PC-9 (cell line): ENCODE measurements at regions not wholly inside any gene's neighbourhood (a gene's known extent, or its start where the extent isn't known, plus 50 kb on each side); places are given as distances from the start of the nearest gene placed in this dataset.

Experiments used
- EZH2 ChIP-seq: fragments of 200-600 bp; sonication (generic); IDR thresholded peaks from 2 replicates; pipeline ENCODE4 v1.8.0; 2017; ENCODE audit warnings: antibody characterized with exemption, low read depth
- TF ChIP-seq, protein P1 (sequence below): fragments of 200-600 bp; sonication (generic); conservative IDR thresholded peaks from 2 replicates; pipeline ENCODE4 v1.6.1; 2017; ENCODE audit warnings: mixed run types, antibody characterized with exemption, mild to moderate bottlenecking, moderate library complexity

DNA sequence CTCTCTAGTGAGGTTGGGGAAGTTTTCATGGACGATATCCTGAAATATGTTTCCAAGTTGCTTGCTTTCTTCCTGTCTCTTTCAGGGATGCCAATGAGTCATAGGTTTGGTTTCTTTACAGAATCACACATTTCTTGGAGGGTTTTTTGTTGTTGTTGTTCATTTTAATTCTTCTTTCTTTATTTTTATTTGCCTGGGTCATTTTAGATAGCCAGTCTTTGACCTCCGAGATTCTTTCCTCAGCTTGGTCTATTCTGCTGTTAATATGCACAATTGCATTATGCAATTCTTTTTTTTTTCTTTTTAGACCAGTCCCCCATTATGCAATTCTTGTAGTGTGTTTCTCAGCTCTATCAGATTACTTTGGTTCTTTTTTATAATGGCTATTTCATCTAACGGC lies 338.9 kb downstream of the AEBP2 start:
- TF ChIP-seq, protein P1, sequence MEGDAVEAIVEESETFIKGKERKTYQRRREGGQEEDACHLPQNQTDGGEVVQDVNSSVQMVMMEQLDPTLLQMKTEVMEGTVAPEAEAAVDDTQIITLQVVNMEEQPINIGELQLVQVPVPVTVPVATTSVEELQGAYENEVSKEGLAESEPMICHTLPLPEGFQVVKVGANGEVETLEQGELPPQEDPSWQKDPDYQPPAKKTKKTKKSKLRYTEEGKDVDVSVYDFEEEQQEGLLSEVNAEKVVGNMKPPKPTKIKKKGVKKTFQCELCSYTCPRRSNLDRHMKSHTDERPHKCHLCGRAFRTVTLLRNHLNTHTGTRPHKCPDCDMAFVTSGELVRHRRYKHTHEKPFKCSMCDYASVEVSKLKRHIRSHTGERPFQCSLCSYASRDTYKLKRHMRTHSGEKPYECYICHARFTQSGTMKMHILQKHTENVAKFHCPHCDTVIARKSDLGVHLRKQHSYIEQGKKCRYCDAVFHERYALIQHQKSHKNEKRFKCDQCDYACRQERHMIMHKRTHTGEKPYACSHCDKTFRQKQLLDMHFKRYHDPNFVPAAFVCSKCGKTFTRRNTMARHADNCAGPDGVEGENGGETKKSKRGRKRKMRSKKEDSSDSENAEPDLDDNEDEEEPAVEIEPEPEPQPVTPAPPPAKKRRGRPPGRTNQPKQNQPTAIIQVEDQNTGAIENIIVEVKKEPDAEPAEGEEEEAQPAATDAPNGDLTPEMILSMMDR = no peak
- TF ChIP-seq EZH2 = no peak
